H1 (cell line): ENCODE measurements at regions not wholly inside any gene's neighbourhood (a gene's known extent, or its start where the extent isn't known, plus 50 kb on each side); places are given as distances from the start of the nearest gene placed in this dataset.

Experiments used
- BRCA1 ChIP-seq: IDR thresholded peaks from 2 replicates; pipeline ENCODE4 v1.6.1; 2012; ENCODE audit warnings: low read depth, low read length, improper control_type of control experiment
- CHD7 ChIP-seq: fragments of 300-600 bp; sonication (generic); IDR thresholded peaks from 2 replicates; pipeline ENCODE4 v1.7.1; 2012; ENCODE audit warnings: low read length, moderate library complexity, mild to moderate bottlenecking, inconsistent platforms; ENCODE audit not compliant: insufficient replicate concordance
- MAFK ChIP-seq: IDR thresholded peaks from 2 replicates; pipeline ENCODE4 v1.6.1; 2012; ENCODE audit warnings: low read depth, mild to moderate bottlenecking, improper control_type of control experiment, low read length
- POU5F1 ChIP-seq: IDR thresholded peaks from 2 replicates; pipeline ENCODE4 v1.6.1; 2011; ENCODE audit warnings: low read depth, mild to moderate bottlenecking, low read length, moderate library complexity

GRCh38 chr1:199724049-199724448, 303.5 kb upstream of the NR5A2 start (continued):
- TF ChIP-seq CHD7 (no peak), POU5F1 (no peak), MAFK (peak; percentile 94), BRCA1 (no peak)
